Muscle of leg (tissue), 3 donors: ENCODE measurements at regions not wholly inside any gene's neighbourhood (a gene's known extent, or its start where the extent isn't known, plus 50 kb on each side); places are given as distances from the start of the nearest gene placed in this dataset.
"Not testable (repeated sequence)": the region's sequence is repeated elsewhere in the genome, so short reads cannot be mapped to it uniquely, and the experiment has no call there.

Experiments
- DNase-seq: peaks from one replicate; pipeline ENCODE4 v3.0.0; 2013
- H3K27ac ChIP-seq: one replicate; pipeline ENCODE4 v1.5.1; 2013; ENCODE audit warnings: mild to moderate bottlenecking, low read length, control low read depth
- H3K27me3 ChIP-seq: one replicate; pipeline ENCODE4 v1.6.1; 2013; ENCODE audit warnings: low read length; ENCODE audit not compliant: control insufficient read depth, insufficient read depth
- H3K36me3 ChIP-seq: one replicate; pipeline ENCODE4 v1.6.1; 2013; ENCODE audit warnings: low read length; ENCODE audit not compliant: control insufficient read depth, insufficient read depth
- H3K4me1 ChIP-seq: one replicate; pipeline ENCODE4 v1.6.1; 2013; ENCODE audit warnings: low read length; ENCODE audit not compliant: control insufficient read depth, insufficient read depth
- H3K4me3 ChIP-seq: one replicate; pipeline ENCODE4 v1.5.1; 2013; ENCODE audit warnings: low read length, control low read depth
- H3K9me3 ChIP-seq: replicated peaks from 2 replicates; pipeline ENCODE4 v1.6.1; 2013; ENCODE audit warnings: low read depth, low read length; ENCODE audit not compliant: control insufficient read depth
- WGBS: methylation state at CpG from one replicate; pipeline ENCODE4 v1.1.5; 2013; ENCODE audit warnings: missing lambda C conversion rate; ENCODE audit not compliant: insufficient coverage; 5-methylcytosine and 5-hydroxymethylcytosine counted together

- Histone ChIP-seq H3K36me3 (no peaks in the 10 kb centered on the region), H3K4me3 (no peak overlapping the region), H3K27me3 (no peaks in the 10 kb centered on the region), H3K4me1 (peaks cover 7% of the 10 kb centered on the region), H3K27ac (no peak overlapping the region), H3K9me3 (no peaks in the 10 kb centered on the region)
- 100% methylated on average over 1 of the region's 3 CpGs for WGBS
- DNase-seq, result no peak
Observed at GRCh38 chr15:81783586-81783985, 262.2 kb downstream of the MEX3B start.

- DNase-seq, result no peak
- H3K27me3 ChIP-seq, result no peaks in the 10 kb centered on the region
- WGBS, result 96% methylated on average over 3 of the region's 5 CpGs
Observed at GRCh38 chr15:81783076-81783475, 262.7 kb downstream of the MEX3B start.

GRCh38 chr15:81781395-81781794, 264.4 kb downstream of the MEX3B start:
- H3K9me3 ChIP-seq, result no peaks in the 10 kb centered on the region
- DNase-seq, result no peak
- no peaks in the 10 kb centered on the region for H3K27me3 ChIP-seq
- H3K4me1 ChIP-seq, result peaks cover 7% of the 10 kb centered on the region
- WGBS, result 100% methylated on average over 1 of the region's 2 CpGs
- H3K36me3 ChIP-seq, result no peaks in the 10 kb centered on the region
- no peak overlapping the region for H3K27ac ChIP-seq
- H3K4me3 ChIP-seq, result no peak overlapping the region

More at GRCh38 chr15:81783076-81783475, 262.7 kb downstream of the MEX3B start:
- Histone ChIP-seq H3K9me3 (no peaks in the 10 kb centered on the region), H3K4me1 (peaks cover 7% of the 10 kb centered on the region), H3K36me3 (no peaks in the 10 kb centered on the region), H3K27ac (no peak overlapping the region), H3K4me3 (no peak overlapping the region)

- Histone ChIP-seq H3K4me3 (no peak overlapping the region), H3K27me3 (no peaks in the 10 kb centered on the region), H3K9me3 (no peaks in the 10 kb centered on the region), H3K36me3 (no peaks in the 10 kb centered on the region), H3K27ac (no peak overlapping the region), H3K4me1 (peaks cover 7% of the 10 kb centered on the region)
- peak; percentile 74 for DNase-seq
Observed at GRCh38 chr15:81780966-81781365, 264.9 kb downstream of the MEX3B start.

- 100% methylated on average over 1 of the region's 2 CpGs for WGBS
Observed at GRCh38 chr15:81779181-81779580, 266.6 kb downstream of the MEX3B start.

GRCh38 chr15:81777546-81777945, 268.3 kb downstream of the MEX3B start:
- H3K27me3 ChIP-seq, result no peaks in the 10 kb centered on the region
- no peak overlapping the region for H3K4me3 ChIP-seq
- H3K9me3 ChIP-seq, result no peaks in the 10 kb centered on the region
- no peak overlapping the region for H3K27ac ChIP-seq
- no CpG with 5 or more reads among the region's 1 CpG for WGBS
- peaks cover 7% of the 10 kb centered on the region for H3K4me1 ChIP-seq
- no peak for DNase-seq
- H3K36me3 ChIP-seq, result no peaks in the 10 kb centered on the region

More at GRCh38 chr15:81779181-81779580, 266.6 kb downstream of the MEX3B start:
- Histone ChIP-seq H3K4me1 (peaks cover 7% of the 10 kb centered on the region), H3K27ac (no peak overlapping the region), H3K36me3 (no peaks in the 10 kb centered on the region), H3K9me3 (no peaks in the 10 kb centered on the region), H3K4me3 (no peak overlapping the region), H3K27me3 (no peaks in the 10 kb centered on the region)
- no peak for DNase-seq

- H3K36me3 ChIP-seq, result no peaks in the 10 kb centered on the region
- H3K4me1 ChIP-seq, result peaks cover 7% of the 10 kb centered on the region
- no peaks in the 10 kb centered on the region for H3K27me3 ChIP-seq
- no peak overlapping the region for H3K4me3 ChIP-seq
- peak; percentile 17 for DNase-seq
- no peaks in the 10 kb centered on the region for H3K9me3 ChIP-seq
- no peak overlapping the region for H3K27ac ChIP-seq
- 69% methylated on average over 2 of the region's 7 CpGs for WGBS
Observed at GRCh38 chr15:81776976-81777375, 268.8 kb downstream of the MEX3B start.

GRCh38 chr15:81775779-81776178, 270.0 kb downstream of the MEX3B start:
- H3K9me3 ChIP-seq, H3K4me3 ChIP-seq, H3K27ac ChIP-seq, H3K4me1 ChIP-seq, H3K27me3 ChIP-seq, H3K36me3 ChIP-seq, DNase-seq: not testable (repeated sequence)
- no CpG with 5 or more reads among the region's 4 CpGs for WGBS

GRCh38 chr15:81774309-81774708, 271.5 kb downstream of the MEX3B start:
- no peaks in the 10 kb centered on the region for H3K27me3 ChIP-seq
- no peak for DNase-seq
- no peak overlapping the region for H3K4me3 ChIP-seq
- H3K36me3 ChIP-seq, result no peaks in the 10 kb centered on the region
- no peaks in the 10 kb centered on the region for H3K4me1 ChIP-seq
- H3K9me3 ChIP-seq, result no peaks in the 10 kb centered on the region
- no peak overlapping the region for H3K27ac ChIP-seq

GRCh38 chr15:81768773-81769172, 277.0 kb downstream of the MEX3B start:
- DNase-seq, result no peak
- no peaks in the 10 kb centered on the region for H3K27me3 ChIP-seq
- H3K27ac ChIP-seq, result no peak overlapping the region
- no peaks in the 10 kb centered on the region for H3K4me1 ChIP-seq
- H3K9me3 ChIP-seq, result no peaks in the 10 kb centered on the region
- no peaks in the 10 kb centered on the region for H3K36me3 ChIP-seq
- H3K4me3 ChIP-seq, result no peak overlapping the region
- WGBS, result no CpG with 5 or more reads among the region's 2 CpGs

- no peak for DNase-seq
- Histone ChIP-seq H3K36me3 (no peaks in the 10 kb centered on the region), H3K9me3 (no peaks in the 10 kb centered on the region), H3K4me3 (no peak overlapping the region), H3K4me1 (no peaks in the 10 kb centered on the region), H3K27ac (no peak overlapping the region), H3K27me3 (no peaks in the 10 kb centered on the region)
- WGBS, result no CpG with 5 or more reads among the region's 1 CpG
Observed at GRCh38 chr15:81766829-81767475, 278.9 kb downstream of the MEX3B start.
